Astrocyte of the spinal cord (primary cell): ENCODE measurements at regions not wholly inside any gene's neighbourhood (a gene's known extent, or its start where the extent isn't known, plus 50 kb on each side); places are given as distances from the start of the nearest gene placed in this dataset.

Experiments
- DNase-seq: peaks from one replicate; pipeline ENCODE4 v3.0.0; 2011; ENCODE audit warnings: low read depth, low spot score
- H3K4me3 ChIP-seq: 2 replicates; pipeline ENCODE4 v1.5.1; 2011; ENCODE audit warnings: low read depth, mild to moderate bottlenecking, low read length, moderate library complexity
- CTCF ChIP-seq: IDR thresholded peaks from 2 replicates; pipeline ENCODE4 v1.5.1; 2012; ENCODE audit warnings: low read depth, mild to moderate bottlenecking, low read length, inconsistent platforms
- in situ Hi-C: cut with HindIII; loops from 2 replicates; pipeline ENCODE4 v1.10.0; 2017; ENCODE audit warnings: low sequenced_read_pairs

- no peak for TF ChIP-seq CTCF
- no peak for DNase-seq
- in situ Hi-C loops = no loop called here
- no peak overlapping the region for H3K4me3 ChIP-seq
Measured at GRCh38 chr7:36085096-36085495, 68.0 kb upstream of the EEPD1 start.

- in situ Hi-C loops = no loop called here
- no peak for DNase-seq
- TF ChIP-seq CTCF = no peak
- no peak overlapping the region for H3K4me3 ChIP-seq
Measured at GRCh38 chr7:36086571-36086970, 66.5 kb upstream of the EEPD1 start.

GRCh38 chr7:36088553-36088952 is 64.5 kb upstream of the EEPD1 start:
- in situ Hi-C loops = no loop called here
- TF ChIP-seq CTCF = no peak
- no peak overlapping the region for H3K4me3 ChIP-seq
- DNase-seq = no peak

- in situ Hi-C loops = no loop called here
- TF ChIP-seq CTCF = no peak
- no peak for DNase-seq
- H3K4me3 ChIP-seq = no peak overlapping the region
Measured at GRCh38 chr7:36088966-36089365, 64.1 kb upstream of the EEPD1 start.

GRCh38 chr7:36090976-36091873 is 61.8 kb upstream of the EEPD1 start:
- no peak overlapping the region for H3K4me3 ChIP-seq
- DNase-seq = no peak
- in situ Hi-C loops = no loop called here
- no peak for TF ChIP-seq CTCF

GRCh38 chr7:36091874-36092176 is 61.2 kb upstream of the EEPD1 start:
- TF ChIP-seq CTCF = no peak
- in situ Hi-C loops = no loop called here
- no peak overlapping the region for H3K4me3 ChIP-seq
- DNase-seq = no peak
